WERI-Rb-1 (cell line): ENCODE measurements at regions not wholly inside any gene's neighbourhood (a gene's known extent, or its start where the extent isn't known, plus 50 kb on each side); places are given as distances from the start of the nearest gene placed in this dataset.

ENCODE experiments used
- DNase-seq: peaks from one replicate; pipeline ENCODE4 v3.0.0-alpha.2; 2020
- H3K27ac ChIP-seq: fragments of 250-450 bp; sonication (Bioruptor Pico); 2 replicates; pipeline ENCODE4 v1.5.1; 2020; ENCODE audit warnings: mild to moderate bottlenecking, moderate library complexity
- H3K27me3 ChIP-seq: fragments of 250-450 bp; sonication (Bioruptor Pico); 2 replicates; pipeline ENCODE4 v1.5.1; 2021; ENCODE audit warnings: mild to moderate bottlenecking, low read depth, moderate library complexity; ENCODE audit not compliant: insufficient read depth, severe bottlenecking
- H3K36me3 ChIP-seq: fragments of 250-450 bp; sonication (Bioruptor Pico); 2 replicates; pipeline ENCODE4 v1.5.1; 2020; ENCODE audit warnings: mild to moderate bottlenecking, moderate library complexity
- H3K4me3 ChIP-seq: 2 replicates; pipeline ENCODE4 v1.5.1; 2011; ENCODE audit warnings: low read depth, mild to moderate bottlenecking, control low read depth, low read length
- H3K9me3 ChIP-seq: fragments of 250-450 bp; sonication (Bioruptor Pico); 2 replicates; pipeline ENCODE4 v1.5.1; 2021; ENCODE audit warnings: mild to moderate bottlenecking, moderate library complexity; ENCODE audit not compliant: severe bottlenecking
- TF ChIP-seq, protein P1 (sequence below): IDR thresholded peaks from 2 replicates; pipeline ENCODE4 v1.5.1; 2011; ENCODE audit warnings: low read depth, mild to moderate bottlenecking, control low read depth, inconsistent platforms, low read length

DNA sequence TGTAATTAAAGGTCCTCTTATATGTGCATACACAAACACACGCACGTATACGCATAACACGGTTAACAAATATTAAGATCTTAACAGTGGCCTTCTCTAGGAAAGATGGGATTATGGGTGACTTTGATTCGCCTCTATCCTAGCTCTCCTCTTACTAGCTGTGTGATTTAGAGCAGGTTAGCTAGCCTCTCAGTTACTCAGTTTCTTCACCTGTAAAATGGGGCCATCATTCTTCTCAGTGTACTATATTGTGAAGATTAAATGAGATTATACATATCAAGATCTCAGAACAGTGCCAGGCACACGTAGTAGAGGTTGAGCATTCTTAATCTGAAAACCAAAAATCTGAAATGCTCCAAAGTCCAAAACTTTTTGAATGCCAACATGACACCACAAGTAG lies 159.3 kb downstream of the BCOR start:
- H3K36me3 ChIP-seq, result no peaks in the 10 kb centered on the region
- H3K9me3 ChIP-seq, result no peaks in the 10 kb centered on the region
- H3K4me3 ChIP-seq, result no peak overlapping the region
- DNase-seq, result no peak
- no peaks in the 10 kb centered on the region for H3K27me3 ChIP-seq
- H3K27ac ChIP-seq, result no peak overlapping the region
- TF ChIP-seq, protein P1, sequence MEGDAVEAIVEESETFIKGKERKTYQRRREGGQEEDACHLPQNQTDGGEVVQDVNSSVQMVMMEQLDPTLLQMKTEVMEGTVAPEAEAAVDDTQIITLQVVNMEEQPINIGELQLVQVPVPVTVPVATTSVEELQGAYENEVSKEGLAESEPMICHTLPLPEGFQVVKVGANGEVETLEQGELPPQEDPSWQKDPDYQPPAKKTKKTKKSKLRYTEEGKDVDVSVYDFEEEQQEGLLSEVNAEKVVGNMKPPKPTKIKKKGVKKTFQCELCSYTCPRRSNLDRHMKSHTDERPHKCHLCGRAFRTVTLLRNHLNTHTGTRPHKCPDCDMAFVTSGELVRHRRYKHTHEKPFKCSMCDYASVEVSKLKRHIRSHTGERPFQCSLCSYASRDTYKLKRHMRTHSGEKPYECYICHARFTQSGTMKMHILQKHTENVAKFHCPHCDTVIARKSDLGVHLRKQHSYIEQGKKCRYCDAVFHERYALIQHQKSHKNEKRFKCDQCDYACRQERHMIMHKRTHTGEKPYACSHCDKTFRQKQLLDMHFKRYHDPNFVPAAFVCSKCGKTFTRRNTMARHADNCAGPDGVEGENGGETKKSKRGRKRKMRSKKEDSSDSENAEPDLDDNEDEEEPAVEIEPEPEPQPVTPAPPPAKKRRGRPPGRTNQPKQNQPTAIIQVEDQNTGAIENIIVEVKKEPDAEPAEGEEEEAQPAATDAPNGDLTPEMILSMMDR, result no peak

DNA sequence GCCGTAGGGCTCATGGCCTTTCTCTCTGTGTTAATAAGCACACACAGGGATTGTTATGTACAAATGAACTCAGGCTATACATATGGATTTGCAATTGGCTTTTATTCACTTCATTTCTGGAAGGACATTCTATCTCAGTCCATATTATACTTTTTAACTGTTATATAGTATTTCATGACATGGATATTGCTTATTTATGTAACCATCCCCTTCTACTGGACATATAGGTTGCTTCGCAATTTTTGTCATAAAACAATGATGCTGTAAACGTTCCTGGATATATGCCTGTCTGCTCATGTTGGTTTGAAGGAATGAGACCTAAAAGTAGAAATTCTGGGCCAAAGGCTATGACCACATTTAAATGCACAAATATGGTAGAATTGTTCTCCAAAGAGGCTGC lies 158.1 kb downstream of the BCOR start:
- no peak overlapping the region for H3K4me3 ChIP-seq
- no peak for DNase-seq
- H3K9me3 ChIP-seq, result no peaks in the 10 kb centered on the region
- no peaks in the 10 kb centered on the region for H3K27me3 ChIP-seq
- TF ChIP-seq, protein P1, result no peak
- H3K36me3 ChIP-seq, result no peaks in the 10 kb centered on the region
- no peak overlapping the region for H3K27ac ChIP-seq

- Histone ChIP-seq H3K9me3 (no peaks in the 10 kb centered on the region), H3K27me3 (no peaks in the 10 kb centered on the region), H3K4me3 (no peak overlapping the region), H3K36me3 (no peaks in the 10 kb centered on the region), H3K27ac (no peak overlapping the region)
- TF ChIP-seq, protein P1, result no peak
- DNase-seq, result no peak
Observed at GRCh38 chrX:39941332-39941920, 156.3 kb downstream of the BCOR start.

GRCh38 chrX:39944416-39944815 lies 153.3 kb downstream of the BCOR start:
- no peaks in the 10 kb centered on the region for H3K36me3 ChIP-seq
- no peak overlapping the region for H3K4me3 ChIP-seq
- no peaks in the 10 kb centered on the region for H3K27me3 ChIP-seq
- TF ChIP-seq, protein P1, result no peak
- H3K9me3 ChIP-seq, result no peaks in the 10 kb centered on the region
- H3K27ac ChIP-seq, result no peak overlapping the region
- DNase-seq, result no peak

GRCh38 chrX:39945709-39946108 lies 152.0 kb downstream of the BCOR start:
- no peak overlapping the region for H3K4me3 ChIP-seq
- no peaks in the 10 kb centered on the region for H3K9me3 ChIP-seq

More at GRCh38 chrX:39945709-39946108, 152.0 kb downstream of the BCOR start:
- Histone ChIP-seq H3K27ac (no peak overlapping the region), H3K36me3 (no peaks in the 10 kb centered on the region), H3K27me3 (no peaks in the 10 kb centered on the region)
- TF ChIP-seq, protein P1, result no peak
- no peak for DNase-seq
